MCF 10A (cell line): ENCODE measurements at regions not wholly inside any gene's neighbourhood (a gene's known extent, or its start where the extent isn't known, plus 50 kb on each side); places are given as distances from the start of the nearest gene placed in this dataset.

ENCODE experiments used
- BruUV-seq: library from RNA; stranded (reverse); fragments of 400-500 nt; replicated peaks from 2 replicates; lab custom pipeline; 2021; lab: Mats Ljungman, UMichigan
- CTCF ChIA-PET: fragments of 300-600 bp; sonication (Branson Sonifier 250); formaldehyde crosslinking; extraction: SDS; loops from one replicate; lab custom pipeline; 2021; ENCODE audit warnings: antibody characterized with exemption, inconsistent platforms; lab: Yijun Ruan, JAX
- POLR2A ChIA-PET: fragments of 300-600, 350-650 bp; sonication (Branson Sonifier 250); formaldehyde crosslinking; extraction: SDS; loops from one replicate; lab custom pipeline; 2020; ENCODE audit warnings: antibody characterized with exemption, inconsistent platforms; lab: Yijun Ruan, JAX
- DNase-seq: peaks from one replicate; pipeline ENCODE4 v3.0.0-alpha.2; 2018; ENCODE audit not compliant: unreplicated experiment
- H3K27ac Mint-ChIP-seq: one replicate; pipeline ENCODE4 v1.8.0; 2022; ENCODE audit warnings: mild to moderate bottlenecking, low read depth, mixed read lengths; ENCODE audit not compliant: unreplicated experiment
- H3K27me3 Mint-ChIP-seq: one replicate; pipeline ENCODE4 v1.8.0; 2022; ENCODE audit warnings: mixed read lengths; ENCODE audit not compliant: insufficient read depth, unreplicated experiment
- H3K36me3 Mint-ChIP-seq: one replicate; pipeline ENCODE4 v1.8.0; 2022; ENCODE audit warnings: mild to moderate bottlenecking, moderate library complexity, mixed read lengths; ENCODE audit not compliant: insufficient read depth, unreplicated experiment
- H3K4me1 Mint-ChIP-seq: one replicate; pipeline ENCODE4 v1.8.0; 2022; ENCODE audit warnings: mixed read lengths; ENCODE audit not compliant: insufficient read depth, unreplicated experiment
- H3K4me3 Mint-ChIP-seq: one replicate; pipeline ENCODE4 v1.8.0; 2022; ENCODE audit warnings: mild to moderate bottlenecking, moderate library complexity, mixed read lengths; ENCODE audit not compliant: unreplicated experiment
- H3K9me3 Mint-ChIP-seq: one replicate; pipeline ENCODE4 v1.8.0; 2022; ENCODE audit warnings: mixed read lengths; ENCODE audit not compliant: unreplicated experiment
- CTCF ChIP-seq: fragments of 200-600 bp; IDR thresholded peaks from one replicate; pipeline ENCODE4 v1.8.0; 2022; ENCODE audit warnings: antibody characterized with exemption, mild to moderate bottlenecking; ENCODE audit not compliant: unreplicated experiment
- intact Hi-C: fragments of 100-400 bp; cut with micrococcal nuclease; formaldehyde crosslinking; loops from 2 replicates; pipeline ENCODE4 v1.14.1; 2022

DNA sequence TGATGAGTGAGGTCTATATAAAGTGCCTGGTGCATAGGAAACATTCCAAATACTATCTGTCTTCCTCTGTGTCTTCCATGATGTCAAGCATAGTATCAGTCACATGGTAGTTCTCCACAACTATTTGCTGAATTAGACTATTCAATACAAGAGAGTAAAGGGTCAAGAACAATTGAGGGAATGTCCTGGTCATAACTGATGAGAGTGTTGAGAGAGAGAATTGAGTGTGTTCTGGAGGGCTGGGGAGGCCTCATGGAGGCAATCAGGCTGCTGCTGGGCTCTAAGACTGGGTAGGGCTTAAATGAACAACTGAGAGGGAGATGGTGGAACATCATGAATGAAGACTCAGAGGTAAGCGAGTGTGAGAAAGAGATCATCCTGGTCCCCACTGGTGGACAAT is 433.7 kb upstream of the ONECUT1 start:
- Mint-ChIP-seq H3K27me3 (no peaks in the 10 kb centered on the region), H3K9me3 (peaks cover 16% of the 10 kb centered on the region), H3K4me3 (no peak overlapping the region), H3K27ac (no peak overlapping the region), H3K4me1 (no peaks in the 10 kb centered on the region), H3K36me3 (no peaks in the 10 kb centered on the region)
- TF ChIP-seq CTCF = no peak
- DNase-seq = no peak
- intact Hi-C loops = no loop called here
- ChIA-PET CTCF (no interaction called here), POLR2A (no interaction called here)
- no TSS peak for BruUV-seq

DNA sequence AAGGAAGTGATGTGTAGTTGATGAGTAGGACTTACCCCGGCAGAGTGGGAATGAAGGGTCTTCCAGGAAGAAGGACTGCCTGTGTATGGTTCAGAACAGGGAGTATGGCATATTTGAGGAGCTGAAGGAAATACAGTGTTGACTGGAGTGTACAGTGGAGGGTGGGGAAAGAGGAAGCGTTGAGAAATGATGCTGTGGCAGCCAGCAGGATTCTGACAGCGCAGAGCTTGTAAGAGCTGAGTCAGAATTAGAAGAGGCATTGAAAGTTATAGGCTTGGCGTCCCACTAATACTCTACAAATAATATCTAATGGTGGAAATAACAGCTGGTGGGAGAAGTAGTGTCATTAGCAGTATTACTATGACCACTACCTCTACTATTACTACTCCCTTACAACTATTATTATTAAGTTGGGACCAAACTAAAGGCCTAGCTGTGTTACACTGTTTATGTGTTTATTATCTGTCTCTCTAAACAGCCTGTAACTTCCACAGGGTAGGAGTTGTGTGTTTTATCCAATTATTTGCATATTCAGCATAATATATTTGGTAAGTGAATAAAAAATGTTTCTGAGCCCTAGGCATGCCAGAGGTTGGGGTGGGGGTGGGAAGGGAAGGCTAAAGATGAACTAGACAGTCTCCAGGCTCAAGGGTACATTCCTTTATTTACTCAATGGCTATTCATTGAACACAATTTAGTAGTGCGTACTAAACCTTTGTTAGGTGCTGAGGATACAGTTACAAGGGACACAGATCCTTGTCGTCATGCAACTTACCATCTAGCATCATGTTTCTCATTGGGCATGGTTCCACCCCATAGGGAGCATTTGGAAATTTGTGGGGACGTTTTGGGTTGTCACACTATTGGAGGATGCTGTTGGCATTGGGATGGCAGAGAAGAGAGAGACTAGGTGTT is 428.8 kb upstream of the ONECUT1 start:
- no peaks in the 10 kb centered on the region for H3K36me3 Mint-ChIP-seq
- H3K4me1 Mint-ChIP-seq = no peaks in the 10 kb centered on the region
- peaks cover 21% of the 10 kb centered on the region for H3K9me3 Mint-ChIP-seq
- no peak for TF ChIP-seq CTCF
- CTCF ChIA-PET = interaction anchor here (0.6 kb wide), 2 partner anchors 63 to 143 kb away, joined by 3 read pairs; no protein-coding TSS in a partner anchor
- H3K4me3 Mint-ChIP-seq = no peak overlapping the region
- H3K27ac Mint-ChIP-seq = no peak overlapping the region
- BruUV-seq = no TSS peak
- no peak for DNase-seq
- POLR2A ChIA-PET = no interaction called here
- no peaks in the 10 kb centered on the region for H3K27me3 Mint-ChIP-seq
- intact Hi-C loops = no loop called here

- DNase-seq = no peak
- H3K4me3 Mint-ChIP-seq = no peak overlapping the region
- TF ChIP-seq CTCF = no peak
- H3K36me3 Mint-ChIP-seq = no peaks in the 10 kb centered on the region
- CTCF ChIA-PET = no interaction called here
- intact Hi-C loops = no loop called here
- peaks cover 9% of the 10 kb centered on the region for H3K9me3 Mint-ChIP-seq
- BruUV-seq = no TSS peak
- H3K27ac Mint-ChIP-seq = no peak overlapping the region
- H3K27me3 Mint-ChIP-seq = no peaks in the 10 kb centered on the region
- no peaks in the 10 kb centered on the region for H3K4me1 Mint-ChIP-seq
- POLR2A ChIA-PET = no interaction called here
Measured at GRCh38 chr15:53216036-53216435, 425.9 kb upstream of the ONECUT1 start.

DNA sequence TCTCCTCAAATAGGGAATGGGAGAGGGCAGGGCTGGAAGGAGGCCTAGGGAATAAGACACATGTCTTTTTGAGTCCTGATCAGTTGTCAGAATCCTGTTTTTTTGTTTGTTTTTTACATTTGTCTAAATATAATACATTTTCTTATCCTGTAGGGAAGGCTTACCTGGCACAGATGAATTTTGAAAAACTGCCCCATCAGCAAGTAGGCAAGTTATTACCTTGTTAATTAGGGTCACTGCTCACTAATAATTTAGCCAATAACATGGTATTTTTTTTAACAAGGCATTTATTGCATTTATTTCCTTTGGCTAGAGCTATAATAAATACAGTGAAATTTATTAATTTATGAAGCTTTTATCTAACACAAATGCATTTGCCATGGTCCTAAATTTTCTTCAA is 423.2 kb upstream of the ONECUT1 start:
- Mint-ChIP-seq H3K27ac (no peak overlapping the region), H3K4me3 (no peak overlapping the region), H3K36me3 (no peaks in the 10 kb centered on the region), H3K27me3 (no peaks in the 10 kb centered on the region), H3K9me3 (peaks cover 8% of the 10 kb centered on the region), H3K4me1 (no peaks in the 10 kb centered on the region)
- TF ChIP-seq CTCF = no peak
- ChIA-PET POLR2A (no interaction called here), CTCF (no interaction called here)
- no TSS peak for BruUV-seq
- intact Hi-C loops = no loop called here
- no peak for DNase-seq
